SK-N-SH treated with all-trans-retinoic acid at 6 μM for 48 hours (cell line): ENCODE measurements at regions not wholly inside any gene's neighbourhood (a gene's known extent, or its start where the extent isn't known, plus 50 kb on each side); places are given as distances from the start of the nearest gene placed in this dataset.

Experiments used
- ATAC-seq: fragments of 200-7000 bp; cut with Tn5 transposase; 3 replicates; pipeline ENCODE4 v1.9.1; 2020; ENCODE audit warnings: mild to moderate bottlenecking, moderate library complexity
- ARNTL ChIP-seq: fragments of 450-650 bp; formaldehyde crosslinking; IDR thresholded peaks from 2 replicates; pipeline ENCODE4 v1.5.0; 2020; ENCODE audit warnings: low read depth, mild to moderate bottlenecking, moderate library complexity, borderline replicate concordance
- BACH2 ChIP-seq: fragments of 250-450 bp; sonication (Bioruptor Pico); IDR thresholded peaks from 2 replicates; pipeline ENCODE4 v1.9.0; 2021; ENCODE audit warnings: mild to moderate bottlenecking, borderline replicate concordance
- GLIS3 ChIP-seq: fragments of 250-450 bp; sonication (Bioruptor Pico); IDR thresholded peaks from 2 replicates; pipeline ENCODE4 v1.5.0; 2020; ENCODE audit warnings: mild to moderate bottlenecking, moderate library complexity
- ISL1 ChIP-seq: fragments of 250-450 bp; sonication (Bioruptor Pico); IDR thresholded peaks from 2 replicates; pipeline ENCODE4 v2.1.2; 2022; ENCODE audit warnings: mild to moderate bottlenecking, moderate library complexity
- PATZ1 ChIP-seq: fragments of 250-450 bp; sonication (Bioruptor Pico); IDR thresholded peaks from 2 replicates; pipeline ENCODE4 v1.8.0; 2020; ENCODE audit warnings: mild to moderate bottlenecking, moderate library complexity, borderline replicate concordance
- PPARA ChIP-seq: fragments of 250-450 bp; sonication (Bioruptor Pico); IDR thresholded peaks from 2 replicates; pipeline ENCODE4 v1.5.0; 2020; ENCODE audit warnings: mild to moderate bottlenecking, borderline replicate concordance
- RARB ChIP-seq: fragments of 250-450 bp; sonication (Bioruptor Pico); IDR thresholded peaks from 2 replicates; pipeline ENCODE4 v1.8.0; 2021; ENCODE audit warnings: mild to moderate bottlenecking, moderate library complexity
- SNAI2 ChIP-seq: fragments of 250-450 bp; sonication (Bioruptor Pico); IDR thresholded peaks from 2 replicates; pipeline ENCODE4 v1.5.0; 2020; ENCODE audit warnings: mild to moderate bottlenecking, moderate library complexity
- TOX ChIP-seq: fragments of 250-450 bp; sonication (Bioruptor Pico); IDR thresholded peaks from 2 replicates; pipeline ENCODE4 v1.8.0; 2021; ENCODE audit warnings: mild to moderate bottlenecking, moderate library complexity, borderline replicate concordance
- TSHZ2 ChIP-seq: fragments of 250-450 bp; sonication (Bioruptor Pico); IDR thresholded peaks from 2 replicates; pipeline ENCODE4 v1.5.0; 2020; ENCODE audit warnings: mild to moderate bottlenecking, moderate library complexity
- ZC3H10 ChIP-seq: fragments of 250-450 bp; sonication (Bioruptor Pico); IDR thresholded peaks from 2 replicates; pipeline ENCODE4 v1.5.1; 2021; ENCODE audit warnings: mild to moderate bottlenecking, moderate library complexity
- ZFP3 ChIP-seq: fragments of 250-450 bp; sonication (Bioruptor Pico); IDR thresholded peaks from 2 replicates; pipeline ENCODE4 v1.5.0; 2020; ENCODE audit warnings: mild to moderate bottlenecking, moderate library complexity
- ZFP30 ChIP-seq: fragments of 450-650 bp; formaldehyde crosslinking; IDR thresholded peaks from 2 replicates; pipeline ENCODE4 v1.5.0; 2022; ENCODE audit warnings: mild to moderate bottlenecking, moderate library complexity
- ZNF70 ChIP-seq: fragments of 450-650 bp; formaldehyde crosslinking; IDR thresholded peaks from 2 replicates; pipeline ENCODE4 v1.5.0; 2020; ENCODE audit warnings: mild to moderate bottlenecking, moderate library complexity
- ZNF8 ChIP-seq: fragments of 450-650 bp; formaldehyde crosslinking; IDR thresholded peaks from 2 replicates; pipeline ENCODE4 v1.5.0; 2020; ENCODE audit warnings: mild to moderate bottlenecking, moderate library complexity
- TF ChIP-seq, protein P1 (sequence below): fragments of 250-450 bp; sonication (Bioruptor Pico); IDR thresholded peaks from 2 replicates; pipeline ENCODE4 v1.8.0; 2021; ENCODE audit warnings: low read depth, mild to moderate bottlenecking, moderate library complexity, borderline replicate concordance
- TF ChIP-seq, protein P2 (sequence below): fragments of 250-450 bp; sonication (Bioruptor Pico); IDR thresholded peaks from 2 replicates; pipeline ENCODE4 v1.5.1; 2020; ENCODE audit warnings: low read depth, mild to moderate bottlenecking, moderate library complexity

GRCh38 chr10:15453926-15454325 lies 82.8 kb upstream of the FAM171A1 start:
- no peak for ATAC-seq
- TF ChIP-seq ZFP30 (no peak), ZC3H10 (CRISPR knock-in tag) (no peak), PPARA (CRISPR knock-in tag) (no peak), ARNTL (CRISPR knock-in tag) (no peak), TSHZ2 (no peak), ISL1 (CRISPR knock-in tag) (no peak), PATZ1 (CRISPR knock-in tag) (no peak), GLIS3 (no peak), SNAI2 (CRISPR knock-in tag) (no peak), RARB (CRISPR knock-in tag) (no peak), ZNF8 (CRISPR knock-in tag) (no peak)
- TF ChIP-seq, protein P1, sequence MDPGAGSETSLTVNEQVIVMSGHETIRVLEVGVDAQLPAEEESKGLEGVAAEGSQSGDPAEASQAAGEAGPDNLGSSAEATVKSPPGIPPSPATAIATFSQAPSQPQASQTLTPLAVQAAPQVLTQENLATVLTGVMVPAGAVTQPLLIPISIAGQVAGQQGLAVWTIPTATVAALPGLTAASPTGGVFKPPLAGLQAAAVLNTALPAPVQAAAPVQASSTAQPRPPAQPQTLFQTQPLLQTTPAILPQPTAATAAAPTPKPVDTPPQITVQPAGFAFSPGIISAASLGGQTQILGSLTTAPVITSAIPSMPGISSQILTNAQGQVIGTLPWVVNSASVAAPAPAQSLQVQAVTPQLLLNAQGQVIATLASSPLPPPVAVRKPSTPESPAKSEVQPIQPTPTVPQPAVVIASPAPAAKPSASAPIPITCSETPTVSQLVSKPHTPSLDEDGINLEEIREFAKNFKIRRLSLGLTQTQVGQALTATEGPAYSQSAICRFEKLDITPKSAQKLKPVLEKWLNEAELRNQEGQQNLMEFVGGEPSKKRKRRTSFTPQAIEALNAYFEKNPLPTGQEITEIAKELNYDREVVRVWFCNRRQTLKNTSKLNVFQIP (CRISPR knock-in tag), result no peak
- TF ChIP-seq, protein P2, sequence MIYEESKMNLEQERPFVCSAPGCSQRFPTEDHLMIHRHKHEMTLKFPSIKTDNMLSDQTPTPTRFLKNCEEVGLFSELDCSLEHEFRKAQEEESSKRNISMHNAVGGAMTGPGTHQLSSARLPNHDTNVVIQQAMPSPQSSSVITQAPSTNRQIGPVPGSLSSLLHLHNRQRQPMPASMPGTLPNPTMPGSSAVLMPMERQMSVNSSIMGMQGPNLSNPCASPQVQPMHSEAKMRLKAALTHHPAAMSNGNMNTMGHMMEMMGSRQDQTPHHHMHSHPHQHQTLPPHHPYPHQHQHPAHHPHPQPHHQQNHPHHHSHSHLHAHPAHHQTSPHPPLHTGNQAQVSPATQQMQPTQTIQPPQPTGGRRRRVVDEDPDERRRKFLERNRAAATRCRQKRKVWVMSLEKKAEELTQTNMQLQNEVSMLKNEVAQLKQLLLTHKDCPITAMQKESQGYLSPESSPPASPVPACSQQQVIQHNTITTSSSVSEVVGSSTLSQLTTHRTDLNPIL, result no peak

- TF ChIP-seq ZNF70 (CRISPR knock-in tag) (no peak), PATZ1 (CRISPR knock-in tag) (no peak)
- ATAC-seq, result no peak
These were observed 82.4 kb upstream of the FAM171A1 start for GRCh38 chr10:15453457-15453856.

- no peak for TF ChIP-seq PPARA (CRISPR knock-in tag)
- TF ChIP-seq BACH2, result no peak
- TF ChIP-seq, all 23 proteins: peak for 0
- ATAC-seq, result no peak
These were observed 81.5 kb upstream of the FAM171A1 start for GRCh38 chr10:15452545-15452944.

GRCh38 chr10:15451137-15452094 lies 80.3 kb upstream of the FAM171A1 start:
- no peak for ATAC-seq
- TF ChIP-seq ZNF8 (CRISPR knock-in tag), result no peak
- TF ChIP-seq ARNTL (CRISPR knock-in tag), result no peak
- TF ChIP-seq TOX (CRISPR knock-in tag), result no peak
- TF ChIP-seq BACH2, result no peak
- no peak for TF ChIP-seq ZC3H10 (CRISPR knock-in tag)
- no peak for TF ChIP-seq ISL1 (CRISPR knock-in tag)
- no peak for TF ChIP-seq PATZ1 (CRISPR knock-in tag)
- TF ChIP-seq ZFP3 (CRISPR knock-in tag), result no peak
- no peak for TF ChIP-seq RARB (CRISPR knock-in tag)
- TF ChIP-seq GLIS3, result no peak
- TF ChIP-seq SNAI2 (CRISPR knock-in tag), result no peak
- TF ChIP-seq ZNF70 (CRISPR knock-in tag), result no peak
- TF ChIP-seq TSHZ2, result no peak
